ENCODE measurements at regions not wholly inside any gene's neighbourhood (a gene's known extent, or its start where the extent isn't known, plus 50 kb on each side); places are given as distances from the start of the nearest gene placed in this dataset.
"Not testable (repeated sequence)": the region's sequence is repeated elsewhere in the genome, so short reads cannot be mapped to it uniquely, and the experiment has no call there.

- DNase-seq (ENCODE audit: low spot score) = no peak
Measured at GRCh38 chr14:22297376-22297775, 291.6 kb downstream of the DAD1 start.

- DNase-seq (ENCODE audit: low spot score) = peak; percentile 11
Measured at GRCh38 chr14:22296722-22297121, 292.3 kb downstream of the DAD1 start.

- no peak for DNase-seq (ENCODE audit: low spot score)
Measured at GRCh38 chr14:22296088-22296487, 292.9 kb downstream of the DAD1 start.

GRCh38 chr14:22291406-22291805 lies 297.6 kb downstream of the DAD1 start:
- no peak for DNase-seq (ENCODE audit: low spot score)

- no peak for DNase-seq (ENCODE audit: low spot score)
Measured at GRCh38 chr14:22289570-22289969, 299.5 kb downstream of the DAD1 start.

- no peak for DNase-seq (ENCODE audit: low spot score)
Measured at GRCh38 chr14:22285991-22286390, 303.0 kb downstream of the DAD1 start.

- DNase-seq (ENCODE audit: low spot score) = no peak
Measured at GRCh38 chr14:22282949-22283348, 306.1 kb downstream of the DAD1 start.

- DNase-seq (ENCODE audit: low spot score) = no peak
Measured at GRCh38 chr14:22282417-22282816, 306.6 kb downstream of the DAD1 start.

- DNase-seq (ENCODE audit: low spot score) = not testable (repeated sequence)
Measured at GRCh38 chr14:22281447-22281874, 307.6 kb downstream of the DAD1 start.

- no peak for DNase-seq (ENCODE audit: low spot score)
Measured at GRCh38 chr14:22280497-22281316, 308.3 kb downstream of the DAD1 start.

GRCh38 chr14:22276913-22277816 lies 311.9 kb downstream of the DAD1 start:
- peak; percentile 29 for DNase-seq (ENCODE audit: low spot score)

- DNase-seq (ENCODE audit: low spot score) = no peak
Measured at GRCh38 chr14:22271838-22272799, 316.9 kb downstream of the DAD1 start.

- no peak for DNase-seq (ENCODE audit: low spot score)
Measured at GRCh38 chr14:22268875-22269274, 320.1 kb downstream of the DAD1 start.

GRCh38 chr14:22266683-22267082 lies 322.3 kb downstream of the DAD1 start:
- DNase-seq (ENCODE audit: low spot score) = no peak

- no peak for DNase-seq (ENCODE audit: low spot score)
Measured at GRCh38 chr14:22266142-22266442, 322.9 kb downstream of the DAD1 start.

- no peak for DNase-seq (ENCODE audit: low spot score)
Measured at GRCh38 chr14:22265319-22266141, 323.5 kb downstream of the DAD1 start.

- DNase-seq (ENCODE audit: low spot score) = no peak
Measured at GRCh38 chr14:22264759-22265158, 324.3 kb downstream of the DAD1 start.

- no peak for DNase-seq (ENCODE audit: low spot score)
Measured at GRCh38 chr14:22263961-22264360, 325.1 kb downstream of the DAD1 start.

- DNase-seq (ENCODE audit: low spot score) = no peak
Measured at GRCh38 chr14:22262881-22263280, 326.1 kb downstream of the DAD1 start.

- DNase-seq (ENCODE audit: low spot score) = no peak
Measured at GRCh38 chr14:22255017-22255950, 333.7 kb downstream of the DAD1 start.
